Calu3 (cell line): ENCODE measurements at regions not wholly inside any gene's neighbourhood (a gene's known extent, or its start where the extent isn't known, plus 50 kb on each side); places are given as distances from the start of the nearest gene placed in this dataset.
"Not testable (repeated sequence)": the region's sequence is repeated elsewhere in the genome, so short reads cannot be mapped to it uniquely, and the experiment has no call there.

Source experiments
- BruUV-seq: library from RNA; stranded (reverse); fragments of 400-500 nt; replicated peaks from 2 replicates; lab custom pipeline; 2021; lab: Mats Ljungman, UMichigan
- CTCF ChIA-PET: fragments of 300-600 bp; sonication (Branson Sonifier 250); formaldehyde crosslinking; loops from one replicate; lab custom pipeline; 2022; ENCODE audit warnings: antibody characterized with exemption; lab: Charles Lee
- DNase-seq: peaks from one replicate; pipeline ENCODE4 v3.0.0; 2022
- H3K27ac Mint-ChIP-seq: one replicate; pipeline ENCODE4 v1.8.0; 2022; ENCODE audit warnings: mixed read lengths; ENCODE audit not compliant: unreplicated experiment
- H3K27me3 Mint-ChIP-seq: one replicate; pipeline ENCODE4 v1.8.0; 2022; ENCODE audit warnings: mixed read lengths; ENCODE audit not compliant: unreplicated experiment
- H3K36me3 Mint-ChIP-seq: one replicate; pipeline ENCODE4 v1.8.0; 2022; ENCODE audit warnings: mild to moderate bottlenecking, moderate library complexity, mixed read lengths; ENCODE audit not compliant: insufficient read depth, unreplicated experiment
- H3K4me1 Mint-ChIP-seq: one replicate; pipeline ENCODE4 v1.8.0; 2022; ENCODE audit warnings: mild to moderate bottlenecking, low read depth, mixed read lengths; ENCODE audit not compliant: unreplicated experiment
- H3K4me3 Mint-ChIP-seq: one replicate; pipeline ENCODE4 v1.8.0; 2022; ENCODE audit warnings: mild to moderate bottlenecking, low read depth, moderate library complexity, mixed read lengths; ENCODE audit not compliant: unreplicated experiment
- H3K9me3 Mint-ChIP-seq: one replicate; pipeline ENCODE4 v1.8.0; 2022; ENCODE audit warnings: low read depth, mixed read lengths; ENCODE audit not compliant: unreplicated experiment
- intact Hi-C: fragments of 100-400 bp; cut with micrococcal nuclease; formaldehyde crosslinking; loops from one replicate; pipeline ENCODE4 v1.10.0; 2022; ENCODE audit not compliant: unreplicated experiment

DNA sequence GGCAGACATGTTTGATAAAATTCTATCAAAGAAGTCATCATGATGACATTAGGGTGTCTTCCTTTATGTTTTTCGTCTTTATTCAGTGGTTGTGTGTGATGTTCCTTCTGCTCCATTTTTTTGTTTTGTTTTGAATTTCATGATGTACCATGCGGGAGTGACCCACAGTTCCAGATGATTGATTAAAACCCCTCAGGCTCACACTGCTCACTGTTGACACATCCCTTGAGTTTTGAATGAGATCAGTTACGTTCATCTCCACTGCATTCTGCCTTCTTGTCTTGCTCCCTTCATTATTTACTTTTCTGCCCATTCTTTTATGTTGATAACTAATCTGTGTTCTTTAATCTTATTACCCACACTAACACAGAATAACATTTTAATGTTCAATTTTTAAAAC is 421.7 kb upstream of the ANKRD20A1 start:
- BruUV-seq, intact Hi-C loops, H3K4me1 Mint-ChIP-seq, H3K36me3 Mint-ChIP-seq, DNase-seq, H3K27me3 Mint-ChIP-seq, H3K4me3 Mint-ChIP-seq, H3K9me3 Mint-ChIP-seq, H3K27ac Mint-ChIP-seq, CTCF ChIA-PET: not testable (repeated sequence)

GRCh38 chr9:67424881-67425280 is 432.5 kb upstream of the SPATA31A3 start:
- CTCF ChIA-PET, H3K4me1 Mint-ChIP-seq, H3K27me3 Mint-ChIP-seq, intact Hi-C loops, BruUV-seq, DNase-seq, H3K27ac Mint-ChIP-seq, H3K4me3 Mint-ChIP-seq, H3K36me3 Mint-ChIP-seq, H3K9me3 Mint-ChIP-seq: not testable (repeated sequence)

- H3K27me3 Mint-ChIP-seq, DNase-seq, intact Hi-C loops, H3K4me1 Mint-ChIP-seq, H3K36me3 Mint-ChIP-seq, H3K9me3 Mint-ChIP-seq, H3K4me3 Mint-ChIP-seq, BruUV-seq, CTCF ChIA-PET, H3K27ac Mint-ChIP-seq: not testable (repeated sequence)
Observed at GRCh38 chr9:67423049-67423728, 430.8 kb upstream of the SPATA31A3 start.

GRCh38 chr9:67418496-67419079 is 426.2 kb upstream of the SPATA31A3 start:
- DNase-seq, H3K4me1 Mint-ChIP-seq, H3K27me3 Mint-ChIP-seq, intact Hi-C loops, CTCF ChIA-PET, H3K27ac Mint-ChIP-seq, H3K36me3 Mint-ChIP-seq, H3K4me3 Mint-ChIP-seq, BruUV-seq, H3K9me3 Mint-ChIP-seq: not testable (repeated sequence)

DNA sequence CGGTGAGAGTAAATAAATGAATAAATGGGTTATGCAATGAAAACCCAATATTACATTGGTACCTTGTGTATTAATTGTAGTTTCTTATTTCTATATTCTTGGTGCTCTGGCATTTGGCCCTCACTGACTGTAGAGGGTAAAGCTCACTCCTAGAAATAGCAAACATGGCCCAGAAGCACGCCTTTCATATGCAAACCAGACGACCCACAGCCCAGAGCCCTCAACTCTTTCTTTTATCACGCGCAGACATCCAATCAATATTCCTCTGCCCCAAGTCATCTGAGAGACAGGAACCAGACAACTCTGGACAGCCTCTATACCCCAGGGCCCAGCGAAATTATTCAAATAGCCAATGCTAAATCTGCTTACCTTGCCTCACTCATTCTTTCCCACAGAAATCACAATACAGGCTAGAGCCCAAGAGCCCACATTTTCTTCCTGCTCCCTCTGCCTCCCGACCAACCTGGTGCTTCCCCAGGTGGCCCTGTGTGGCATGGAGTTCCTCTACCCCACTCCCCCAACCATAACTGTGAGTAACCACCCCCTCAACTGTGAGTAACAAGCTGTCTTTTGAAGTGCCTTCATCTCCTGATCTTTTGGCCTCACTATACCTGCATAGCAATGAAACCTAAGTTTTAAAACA is 425.1 kb upstream of the SPATA31A3 start:
- H3K4me1 Mint-ChIP-seq, H3K27ac Mint-ChIP-seq, intact Hi-C loops, DNase-seq, H3K4me3 Mint-ChIP-seq, CTCF ChIA-PET, H3K27me3 Mint-ChIP-seq, BruUV-seq, H3K9me3 Mint-ChIP-seq, H3K36me3 Mint-ChIP-seq: not testable (repeated sequence)

DNA sequence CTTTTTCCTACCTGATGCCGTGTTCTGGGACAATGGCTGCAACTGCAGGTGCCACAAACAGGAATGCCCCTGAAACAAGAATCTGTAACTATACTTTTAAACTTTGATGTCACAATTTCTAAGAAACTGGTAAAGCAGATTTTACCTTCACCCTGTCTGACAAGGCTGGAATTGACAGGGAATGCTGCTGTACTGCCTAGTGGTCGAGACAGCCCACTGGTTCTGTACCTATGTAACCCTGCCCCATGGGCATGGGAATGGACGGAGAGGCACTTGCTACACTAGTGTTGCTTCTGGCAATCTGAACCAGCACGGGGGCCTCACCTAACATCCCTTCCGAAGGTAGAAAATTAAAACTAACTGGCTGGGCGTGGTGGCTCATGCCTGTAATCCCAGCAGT is 424.3 kb upstream of the SPATA31A3 start:
- CTCF ChIA-PET, H3K27ac Mint-ChIP-seq, intact Hi-C loops: not testable (repeated sequence)

DNA sequence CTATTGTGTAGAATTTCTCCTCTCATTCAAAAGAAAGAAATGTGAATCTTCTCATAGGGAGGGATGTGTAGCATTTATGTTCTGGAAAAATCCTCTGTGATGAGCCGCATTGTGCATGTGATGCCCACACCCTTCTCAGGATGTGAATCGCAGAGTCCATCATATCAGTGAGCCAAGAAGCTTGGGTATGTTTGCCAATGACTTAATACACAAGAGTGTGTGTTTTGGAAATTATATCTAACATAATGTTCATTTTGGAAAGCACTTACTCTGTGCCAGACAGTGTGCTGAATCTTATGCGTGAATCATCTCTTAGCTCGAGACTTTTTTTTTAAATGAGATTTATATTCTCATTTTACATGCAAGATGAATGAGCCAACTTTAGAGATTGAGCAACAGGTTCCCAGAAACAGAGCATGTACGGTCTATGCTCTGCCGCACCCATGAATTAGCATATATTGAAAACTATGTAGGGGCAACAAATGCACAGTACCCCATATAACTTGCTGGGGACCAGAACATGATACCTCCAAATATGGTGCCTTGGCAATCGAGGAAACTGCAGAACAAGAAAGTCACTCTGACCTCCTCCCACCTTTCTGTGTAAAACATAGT is 418.4 kb upstream of the SPATA31A3 start:
- H3K27me3 Mint-ChIP-seq: not testable (repeated sequence)

More for the DNA sequence above, 424.3 kb upstream of the SPATA31A3 start:
- H3K4me3 Mint-ChIP-seq, H3K36me3 Mint-ChIP-seq, H3K27me3 Mint-ChIP-seq, BruUV-seq, H3K9me3 Mint-ChIP-seq, H3K4me1 Mint-ChIP-seq, DNase-seq: not testable (repeated sequence)

DNA sequence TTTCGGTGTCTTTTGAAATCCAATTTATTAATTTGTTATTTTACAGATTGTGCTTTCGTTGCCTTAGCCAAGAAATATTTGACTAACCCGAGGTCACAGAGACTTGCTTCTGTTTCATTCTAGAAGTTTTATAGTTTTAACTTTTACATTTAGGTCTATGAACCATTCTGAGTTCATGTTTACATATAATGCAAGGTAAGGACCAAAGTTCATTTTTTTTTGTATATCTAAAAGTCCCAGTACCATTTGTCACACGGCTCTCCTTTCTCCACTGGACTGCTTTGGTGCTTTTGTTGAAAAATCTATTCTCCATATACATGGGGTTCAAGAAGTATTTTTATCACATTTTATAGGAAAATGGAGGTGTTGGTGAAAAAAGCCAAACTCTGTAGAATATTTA is 411.4 kb upstream of the SPATA31A3 start:
- DNase-seq, H3K27ac Mint-ChIP-seq, BruUV-seq, H3K4me3 Mint-ChIP-seq, CTCF ChIA-PET, H3K36me3 Mint-ChIP-seq, H3K9me3 Mint-ChIP-seq, intact Hi-C loops, H3K4me1 Mint-ChIP-seq, H3K27me3 Mint-ChIP-seq: not testable (repeated sequence)

More for the DNA sequence above, 418.4 kb upstream of the SPATA31A3 start:
- H3K4me1 Mint-ChIP-seq, H3K27ac Mint-ChIP-seq, H3K36me3 Mint-ChIP-seq, BruUV-seq, H3K9me3 Mint-ChIP-seq, DNase-seq, CTCF ChIA-PET, intact Hi-C loops, H3K4me3 Mint-ChIP-seq: not testable (repeated sequence)

DNA sequence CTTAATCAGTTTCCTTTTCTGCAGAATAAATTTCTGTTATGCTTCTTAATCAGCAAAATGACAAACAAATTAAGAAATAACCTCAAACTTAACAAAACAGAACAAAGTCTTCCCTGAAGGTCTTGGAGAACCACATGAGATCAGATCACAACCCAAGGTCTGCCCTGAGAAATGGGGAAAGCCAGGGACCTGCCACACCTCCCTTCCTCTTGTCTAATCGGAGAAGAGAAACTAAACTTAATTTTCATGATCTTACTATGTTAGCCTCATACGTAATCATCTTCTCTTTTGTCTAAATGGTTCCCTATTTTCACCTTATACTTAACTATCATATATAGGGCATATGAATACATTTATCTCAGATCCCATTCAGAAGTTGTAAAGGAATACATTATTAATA is 405.4 kb upstream of the SPATA31A3 start:
- H3K9me3 Mint-ChIP-seq, H3K27ac Mint-ChIP-seq, H3K27me3 Mint-ChIP-seq, H3K4me1 Mint-ChIP-seq, intact Hi-C loops, BruUV-seq, H3K4me3 Mint-ChIP-seq, DNase-seq, CTCF ChIA-PET, H3K36me3 Mint-ChIP-seq: not testable (repeated sequence)
